ENCODE measurements at regions not wholly inside any gene's neighbourhood (a gene's known extent, or its start where the extent isn't known, plus 50 kb on each side); places are given as distances from the start of the nearest gene placed in this dataset.

- Histone ChIP-seq H3K9me3 (ENCODE audit: control insufficient read depth, insufficient read depth, low read length) (no peaks in the 10 kb centered on the region), H3K4me1 (ENCODE audit: control insufficient read depth, low read length) (no peaks in the 10 kb centered on the region), H3K27ac (ENCODE audit: low read depth, low read length) (no peak overlapping the region), H3K27me3 (ENCODE audit: control insufficient read depth, low read length) (no peaks in the 10 kb centered on the region), H3K36me3 (ENCODE audit: control insufficient read depth, low read length) (no peaks in the 10 kb centered on the region), H3K9me2 (replicated peaks; ENCODE audit: control insufficient read depth, low read length) (no peaks in the 10 kb centered on the region), H3F3A (ENCODE audit: control insufficient read depth, insufficient read depth) (no peaks in the 10 kb centered on the region), H3K4me2 (ENCODE audit: low read length) (no peak overlapping the region), H3K79me2 (ENCODE audit: control insufficient read depth, low read length) (no peaks in the 10 kb centered on the region), H3K4me3 (ENCODE audit: low read length) (no peak overlapping the region), H4K20me1 (ENCODE audit: control insufficient read depth, insufficient read depth, low read depth, low read length) (no peaks in the 10 kb centered on the region)
- TF ChIP-seq EZH2phosphoT487 (IDR thresholded peaks at IDR 0.05; ENCODE audit: borderline replicate concordance, low read length) (no peak), CTCF (IDR thresholded peaks at IDR 0.05; ENCODE audit: low read depth, low read length, poor library complexity, severe bottlenecking) (no peak)
Measured at GRCh38 chr9:82797534-82797933, 265.4 kb downstream of the RASEF start.

DNA sequence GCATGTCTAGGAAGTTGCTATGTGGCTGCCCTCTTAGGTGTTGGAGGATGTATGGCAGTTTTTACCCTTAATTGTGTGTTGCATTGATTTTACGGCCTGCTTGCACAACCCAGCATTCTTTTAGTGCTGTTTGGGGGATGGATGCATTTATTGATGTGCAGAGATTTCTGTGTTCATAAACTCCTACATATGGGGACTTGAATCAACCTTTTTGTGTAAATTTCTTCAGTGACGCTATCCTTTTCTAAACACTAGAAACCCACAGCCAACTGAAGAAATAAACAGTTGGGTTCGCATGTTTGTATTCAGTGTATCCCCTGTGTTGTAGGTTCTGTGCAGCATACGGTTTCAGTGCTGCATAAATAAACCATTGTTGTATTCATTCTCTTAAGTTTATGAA lies 263.7 kb downstream of the RASEF start:
- H3K4me3 ChIP-seq (ENCODE audit: low read length): no peak overlapping the region
- TF ChIP-seq EZH2phosphoT487 (IDR thresholded peaks at IDR 0.05; ENCODE audit: borderline replicate concordance, low read length): no peak
- no peak for TF ChIP-seq CTCF (IDR thresholded peaks at IDR 0.05; ENCODE audit: low read depth, low read length, poor library complexity, severe bottlenecking)
- no peaks in the 10 kb centered on the region for H3K27me3 ChIP-seq (ENCODE audit: control insufficient read depth, low read length)
- no peak overlapping the region for H3K27ac ChIP-seq (ENCODE audit: low read depth, low read length)
- no peaks in the 10 kb centered on the region for H3K9me2 ChIP-seq (replicated peaks; ENCODE audit: control insufficient read depth, low read length)
- H3K79me2 ChIP-seq (ENCODE audit: control insufficient read depth, low read length): no peaks in the 10 kb centered on the region
- H3K4me1 ChIP-seq (ENCODE audit: control insufficient read depth, low read length): no peaks in the 10 kb centered on the region
- no peaks in the 10 kb centered on the region for H4K20me1 ChIP-seq (ENCODE audit: control insufficient read depth, insufficient read depth, low read depth, low read length)
- H3F3A ChIP-seq (ENCODE audit: control insufficient read depth, insufficient read depth): no peaks in the 10 kb centered on the region
- H3K4me2 ChIP-seq (ENCODE audit: low read length): no peak overlapping the region
- H3K9me3 ChIP-seq (ENCODE audit: control insufficient read depth, insufficient read depth, low read length): no peaks in the 10 kb centered on the region
- H3K36me3 ChIP-seq (ENCODE audit: control insufficient read depth, low read length): no peaks in the 10 kb centered on the region

DNA sequence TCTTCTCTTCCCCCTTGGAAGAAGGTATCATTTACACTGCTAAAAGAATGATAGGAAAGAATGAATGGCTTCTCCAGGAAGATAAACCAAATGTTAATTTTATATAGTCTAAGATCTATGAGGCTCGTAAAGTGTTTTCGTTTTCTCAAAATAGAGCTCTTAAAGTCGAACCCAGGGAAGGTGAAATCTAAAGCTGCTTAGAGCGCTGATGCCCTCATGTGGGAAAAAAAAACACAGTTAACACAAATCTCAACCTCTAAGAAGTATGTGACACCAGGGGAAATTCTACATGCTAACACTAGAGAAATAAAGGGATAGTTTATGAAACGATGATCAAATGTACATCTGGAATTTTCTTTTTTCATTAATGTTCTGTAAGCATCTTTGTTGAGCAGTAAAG lies 257.9 kb downstream of the RASEF start:
- no peaks in the 10 kb centered on the region for H3F3A ChIP-seq (ENCODE audit: control insufficient read depth, insufficient read depth)
- no peaks in the 10 kb centered on the region for H4K20me1 ChIP-seq (ENCODE audit: control insufficient read depth, insufficient read depth, low read depth, low read length)
- no peaks in the 10 kb centered on the region for H3K4me1 ChIP-seq (ENCODE audit: control insufficient read depth, low read length)
- no peak overlapping the region for H3K27ac ChIP-seq (ENCODE audit: low read depth, low read length)
- no peaks in the 10 kb centered on the region for H3K79me2 ChIP-seq (ENCODE audit: control insufficient read depth, low read length)
- no peaks in the 10 kb centered on the region for H3K36me3 ChIP-seq (ENCODE audit: control insufficient read depth, low read length)
- H3K27me3 ChIP-seq (ENCODE audit: control insufficient read depth, low read length): no peaks in the 10 kb centered on the region
- H3K9me3 ChIP-seq (ENCODE audit: control insufficient read depth, insufficient read depth, low read length): no peaks in the 10 kb centered on the region
- H3K4me2 ChIP-seq (ENCODE audit: low read length): no peak overlapping the region
- no peak overlapping the region for H3K4me3 ChIP-seq (ENCODE audit: low read length)
- no peaks in the 10 kb centered on the region for H3K9me2 ChIP-seq (replicated peaks; ENCODE audit: control insufficient read depth, low read length)
- TF ChIP-seq CTCF (IDR thresholded peaks at IDR 0.05; ENCODE audit: low read depth, low read length, poor library complexity, severe bottlenecking) (no peak), EZH2phosphoT487 (IDR thresholded peaks at IDR 0.05; ENCODE audit: borderline replicate concordance, low read length) (no peak)

DNA sequence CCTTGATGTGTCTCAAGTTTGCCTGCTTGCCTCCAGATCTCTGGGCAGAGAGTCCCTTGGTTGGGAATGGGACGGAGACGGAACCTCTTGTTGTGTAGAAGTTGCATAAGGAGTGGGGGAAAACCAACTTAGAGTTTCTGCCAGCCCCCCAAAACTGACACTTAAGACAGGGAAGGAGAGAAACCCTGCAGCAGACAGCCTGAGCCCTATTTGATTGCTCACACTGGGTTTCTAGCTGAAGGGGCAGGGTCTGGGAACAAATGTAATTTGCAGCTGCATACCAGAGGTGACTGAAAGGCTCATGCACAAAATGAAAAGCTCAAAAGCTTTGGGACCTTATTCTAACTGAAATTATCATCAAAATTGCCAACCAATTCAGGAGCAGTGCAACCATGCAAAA lies 254.5 kb downstream of the RASEF start:
- Histone ChIP-seq H3K4me1 (ENCODE audit: control insufficient read depth, low read length) (no peaks in the 10 kb centered on the region), H3K27me3 (ENCODE audit: control insufficient read depth, low read length) (no peaks in the 10 kb centered on the region), H3F3A (ENCODE audit: control insufficient read depth, insufficient read depth) (no peaks in the 10 kb centered on the region), H3K4me2 (ENCODE audit: low read length) (no peak overlapping the region), H3K9me2 (replicated peaks; ENCODE audit: control insufficient read depth, low read length) (no peaks in the 10 kb centered on the region), H3K36me3 (ENCODE audit: control insufficient read depth, low read length) (no peaks in the 10 kb centered on the region), H3K9me3 (ENCODE audit: control insufficient read depth, insufficient read depth, low read length) (no peaks in the 10 kb centered on the region), H3K79me2 (ENCODE audit: control insufficient read depth, low read length) (no peaks in the 10 kb centered on the region), H3K4me3 (ENCODE audit: low read length) (no peak overlapping the region), H4K20me1 (ENCODE audit: control insufficient read depth, insufficient read depth, low read depth, low read length) (no peaks in the 10 kb centered on the region), H3K27ac (ENCODE audit: low read depth, low read length) (no peak overlapping the region)
- TF ChIP-seq CTCF (IDR thresholded peaks at IDR 0.05; ENCODE audit: low read depth, low read length, poor library complexity, severe bottlenecking): no peak

All from DOHH2 (cell line).